GM21447 (cell line): ENCODE measurements at regions not wholly inside any gene's neighbourhood (a gene's known extent, or its start where the extent isn't known, plus 50 kb on each side); places are given as distances from the start of the nearest gene placed in this dataset.

Experiments used
- ATAC-seq: cut with Tn5 transposase; IDR thresholded peaks from one replicate; pipeline ENCODE4 v1.9.1; 2021; ENCODE audit not compliant: unreplicated experiment

- no peak for ATAC-seq
Observed at GRCh38 chr2:82307511-82307910, 2003.0 kb upstream of the LRRTM1 start.

GRCh38 chr2:82301506-82301905 is 1997.0 kb upstream of the LRRTM1 start:
- no peak for ATAC-seq

GRCh38 chr2:82289446-82289845 is 1984.9 kb upstream of the LRRTM1 start:
- ATAC-seq: no peak

- no peak for ATAC-seq
Observed at GRCh38 chr2:82283075-82283474, 1978.5 kb upstream of the LRRTM1 start.

GRCh38 chr2:82282111-82282882 is 1977.7 kb upstream of the LRRTM1 start:
- no peak for ATAC-seq

- ATAC-seq: no peak
Observed at GRCh38 chr2:82279367-82279766, 1974.8 kb upstream of the LRRTM1 start.

- ATAC-seq: no peak
Observed at GRCh38 chr2:82278416-82278815, 1973.9 kb upstream of the LRRTM1 start.

- no peak for ATAC-seq
Observed at GRCh38 chr2:82275599-82275998, 1971.0 kb upstream of the LRRTM1 start.

GRCh38 chr2:82268446-82268845 is 1963.9 kb upstream of the LRRTM1 start:
- no peak for ATAC-seq

GRCh38 chr2:82260521-82260920 is 1956.0 kb upstream of the LRRTM1 start:
- ATAC-seq: no peak

GRCh38 chr2:82259551-82259950 is 1955.0 kb upstream of the LRRTM1 start:
- no peak for ATAC-seq

- no peak for ATAC-seq
Observed at GRCh38 chr2:82257796-82258555, 1953.4 kb upstream of the LRRTM1 start.

GRCh38 chr2:82256983-82257632 is 1952.6 kb upstream of the LRRTM1 start:
- ATAC-seq: no peak

- ATAC-seq: no peak
Observed at GRCh38 chr2:82256288-82256687, 1951.7 kb upstream of the LRRTM1 start.

- ATAC-seq: no peak
Observed at GRCh38 chr2:82254728-82255127, 1950.2 kb upstream of the LRRTM1 start.

GRCh38 chr2:82246220-82246775 is 1941.7 kb upstream of the LRRTM1 start:
- ATAC-seq: no peak

- no peak for ATAC-seq
Observed at GRCh38 chr2:82239176-82239575, 1934.6 kb upstream of the LRRTM1 start.

GRCh38 chr2:82237994-82238662 is 1933.6 kb upstream of the LRRTM1 start:
- ATAC-seq: no peak

- no peak for ATAC-seq
Observed at GRCh38 chr2:82234283-82234874, 1929.8 kb upstream of the LRRTM1 start.

- ATAC-seq: no peak
Observed at GRCh38 chr2:82233806-82234205, 1929.3 kb upstream of the LRRTM1 start.

- ATAC-seq: no peak
Observed at GRCh38 chr2:82230406-82230805, 1925.9 kb upstream of the LRRTM1 start.
